GM23248 (cell line): ENCODE measurements at regions not wholly inside any gene's neighbourhood (a gene's known extent, or its start where the extent isn't known, plus 50 kb on each side); places are given as distances from the start of the nearest gene placed in this dataset.

Experiments
- EZH2 ChIP-seq: fragments of 200-600 bp; sonication (generic); IDR thresholded peaks from 2 replicates; pipeline ENCODE4 v1.6.1; 2018; ENCODE audit warnings: antibody characterized with exemption, mild to moderate bottlenecking; ENCODE audit not compliant: insufficient read depth, poor library complexity, severe bottlenecking
- EZH2phosphoT487 ChIP-seq: fragments of 200-600 bp; sonication (generic); IDR thresholded peaks from 2 replicates; pipeline ENCODE4 v1.6.1; 2018; ENCODE audit warnings: antibody characterized with exemption, moderate library complexity, mild to moderate bottlenecking, low read depth; ENCODE audit not compliant: insufficient read depth

GRCh38 chr1:38424677-38425076 is 378.1 kb upstream of the POU3F1 start:
- no peak for TF ChIP-seq EZH2
- TF ChIP-seq EZH2phosphoT487: no peak
